CD4-positive, alpha-beta T cell treated with Interleukin-4 for 4 hours (primary cell): ENCODE measurements at regions not wholly inside any gene's neighbourhood (a gene's known extent, or its start where the extent isn't known, plus 50 kb on each side); places are given as distances from the start of the nearest gene placed in this dataset.

Experiments used
- DNase-seq: peaks from one replicate; pipeline ENCODE4 v3.0.0-alpha.2; 2020

DNA sequence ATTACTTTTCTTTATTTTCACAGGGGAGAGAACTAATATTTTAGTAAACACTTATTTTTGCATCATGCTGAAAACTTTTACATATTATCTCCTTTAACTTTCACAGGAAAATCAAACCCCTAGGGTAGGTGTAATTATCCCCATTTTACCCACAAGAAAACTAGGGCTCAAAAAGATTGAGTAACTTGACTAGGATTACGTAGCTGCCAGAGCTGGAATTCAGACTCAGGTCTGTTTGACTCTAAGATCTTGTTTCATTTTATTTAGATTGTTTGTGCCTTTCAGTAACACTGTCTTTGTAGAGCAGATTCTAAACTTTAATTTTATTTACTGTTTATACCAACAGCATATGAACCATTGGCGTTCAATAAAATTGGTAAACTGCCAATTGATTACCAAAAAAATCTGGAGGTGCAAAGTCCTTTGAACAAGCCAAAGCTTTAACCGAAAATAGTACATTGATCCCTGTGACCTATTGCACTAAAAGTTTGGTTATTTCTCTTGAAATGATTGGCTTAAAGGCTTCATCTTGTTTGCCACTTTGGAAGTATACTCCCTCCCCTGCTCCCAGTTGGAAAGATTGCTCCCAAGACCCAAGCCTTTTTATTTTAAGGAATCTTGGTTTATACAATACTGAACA is 71.0 kb upstream of the WDR26 start:
- no peak for DNase-seq

- no peak for DNase-seq
These were observed 71.7 kb upstream of the WDR26 start for GRCh38 chr1:224506141-224506814.

DNA sequence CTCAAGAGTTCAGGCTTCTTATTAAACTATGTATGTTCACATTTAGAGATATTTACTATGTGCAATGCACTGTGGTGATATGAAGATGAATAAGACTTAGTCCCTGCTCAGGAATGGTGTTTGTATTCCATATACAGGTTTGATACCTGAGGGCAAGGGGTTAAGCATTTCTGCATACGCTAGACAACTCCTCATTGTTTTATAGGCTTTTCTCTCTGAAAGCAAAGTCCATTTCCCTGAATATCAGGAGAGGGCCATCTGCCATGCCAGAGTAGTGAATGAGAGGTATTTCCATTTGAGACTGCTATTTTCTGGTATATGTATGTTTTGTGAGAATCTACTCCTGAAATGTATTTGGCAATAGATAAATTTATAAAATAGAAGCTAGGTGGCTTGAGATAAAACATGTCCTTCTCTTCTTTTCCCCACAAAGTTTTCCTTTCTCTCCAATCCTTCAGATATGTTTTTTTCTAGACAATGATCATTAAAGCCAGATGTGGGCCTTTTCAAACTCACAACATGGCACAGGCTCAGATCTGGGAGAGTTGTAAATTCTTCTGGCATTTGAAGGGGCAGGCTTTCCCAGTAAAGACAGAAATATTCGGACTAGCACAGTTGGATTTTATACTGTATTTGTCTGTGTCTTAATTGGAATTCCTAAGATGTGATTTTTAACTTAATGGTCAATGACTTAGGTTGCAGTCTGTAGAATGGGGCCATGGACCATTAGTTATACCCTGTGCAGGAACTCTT is 73.3 kb upstream of the WDR26 start:
- DNase-seq = no peak

- DNase-seq = no peak
These were observed 75.3 kb upstream of the WDR26 start for GRCh38 chr1:224509907-224510306.

DNA sequence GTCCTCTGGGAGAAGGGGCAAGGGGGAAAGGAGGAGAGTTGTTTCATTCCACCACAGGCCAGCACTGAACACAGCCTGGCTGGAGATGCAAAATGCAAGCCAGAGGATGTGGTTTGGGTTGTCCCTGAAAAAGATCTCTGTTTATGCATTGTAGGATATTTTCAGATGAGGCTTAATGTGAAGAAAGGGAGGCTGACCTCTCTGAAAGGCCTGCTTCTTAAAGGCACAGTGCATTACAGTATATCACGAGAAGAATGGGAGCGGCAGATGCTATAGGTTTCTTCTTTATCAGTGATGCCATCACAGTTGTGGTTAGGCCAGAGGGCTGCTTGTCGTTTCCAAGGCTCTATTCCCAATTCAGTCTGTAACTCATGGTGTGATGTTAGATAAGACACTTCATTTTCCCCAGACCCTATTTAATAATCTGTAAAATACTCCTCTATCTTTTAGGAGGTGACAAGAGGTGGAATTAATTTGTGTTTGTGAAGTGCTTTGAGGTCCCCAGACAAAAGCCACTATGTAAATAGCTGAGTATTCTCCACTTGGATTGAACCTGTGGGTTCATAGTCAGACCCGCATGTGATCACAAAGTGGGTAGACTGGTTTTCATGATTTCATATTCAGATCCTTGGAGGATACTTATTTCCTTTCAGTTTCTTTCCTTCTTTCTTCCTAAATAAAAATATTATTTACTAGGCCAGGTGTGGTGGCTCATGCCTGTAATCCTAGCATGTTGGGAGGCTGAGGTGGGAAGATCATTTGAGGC is 76.5 kb upstream of the WDR26 start:
- no peak for DNase-seq

GRCh38 chr1:224512600-224513151 is 78.1 kb upstream of the WDR26 start:
- DNase-seq = no peak

DNA sequence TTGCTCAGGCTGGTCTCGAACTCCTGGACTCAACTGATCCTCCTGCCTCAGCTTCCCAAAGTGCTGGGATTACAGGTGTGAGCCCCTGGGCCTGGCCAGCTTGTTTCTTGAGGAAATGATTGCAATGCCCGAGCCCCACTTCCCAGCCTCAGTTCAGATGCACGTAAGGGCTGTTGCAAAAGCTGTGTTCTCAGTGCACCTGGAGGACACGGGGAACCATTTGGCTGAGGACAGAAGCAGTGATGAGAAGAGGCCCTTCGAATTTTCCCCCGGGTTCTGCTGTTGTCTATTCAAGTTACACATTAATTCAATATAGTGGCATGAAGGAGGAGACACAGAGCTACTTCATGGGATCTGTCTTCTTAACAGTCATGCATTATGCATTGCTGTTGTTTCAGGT is 78.8 kb upstream of the WDR26 start:
- DNase-seq = no peak

DNA sequence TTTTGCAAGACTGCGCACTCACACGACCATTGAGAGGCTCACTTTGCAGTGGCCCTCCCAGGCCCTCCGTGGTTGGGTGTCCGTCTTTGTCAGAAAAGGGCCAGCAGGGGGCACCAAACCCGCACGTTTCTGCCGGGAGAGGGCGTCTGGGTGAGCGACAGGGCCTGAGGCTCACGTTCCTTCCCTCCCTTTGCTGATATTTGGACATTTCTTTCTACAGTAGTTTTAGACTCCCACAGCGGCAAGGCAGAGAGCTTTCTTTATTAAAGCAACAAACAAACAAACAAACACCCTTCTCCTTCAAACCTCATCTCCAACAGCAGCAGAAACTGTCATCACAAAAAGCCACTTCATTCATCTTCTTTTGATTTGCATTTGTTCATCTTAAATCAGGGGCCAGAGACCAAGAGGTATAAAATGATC is 79.2 kb upstream of the WDR26 start:
- peak; percentile 76 for DNase-seq

DNA sequence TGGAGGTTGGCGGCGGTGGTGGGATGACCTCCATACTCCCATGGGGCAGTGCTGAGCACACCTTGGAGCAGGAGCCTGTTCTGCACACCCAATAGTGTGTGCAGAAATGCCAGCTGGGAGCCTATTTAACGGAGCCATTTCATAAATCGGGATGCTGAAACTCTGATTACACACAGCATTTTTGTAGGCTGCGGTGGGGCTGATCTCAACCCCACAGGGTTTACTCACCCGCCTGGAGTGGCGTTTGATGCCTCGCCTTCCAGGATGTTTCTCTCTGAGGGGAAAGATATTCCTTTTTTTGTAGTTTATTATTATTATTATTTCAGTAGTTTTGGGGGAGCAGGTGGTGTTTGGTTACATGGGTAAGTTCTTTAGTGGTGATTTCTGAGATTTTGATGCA is 82.6 kb upstream of the WDR26 start:
- DNase-seq = no peak

DNA sequence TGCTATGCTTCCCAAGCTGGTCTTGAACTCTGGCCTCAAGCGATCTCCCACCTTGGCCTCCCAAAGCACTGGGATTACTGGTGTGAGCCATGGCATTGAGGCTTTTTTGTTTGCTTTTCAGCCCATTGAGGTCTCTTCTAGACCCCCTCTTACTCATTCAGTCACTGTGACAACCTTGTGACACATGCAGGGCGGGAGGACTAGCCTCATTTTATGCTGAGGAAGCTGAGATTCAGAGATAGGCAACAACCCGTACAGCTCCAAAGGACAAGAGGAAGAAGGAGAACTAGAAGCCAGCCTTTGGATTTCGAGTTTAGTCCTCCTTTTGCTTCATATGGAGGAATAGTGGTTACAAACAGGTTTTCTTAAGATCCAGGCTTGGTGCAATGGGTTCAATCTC is 83.9 kb upstream of the WDR26 start:
- no peak for DNase-seq

DNA sequence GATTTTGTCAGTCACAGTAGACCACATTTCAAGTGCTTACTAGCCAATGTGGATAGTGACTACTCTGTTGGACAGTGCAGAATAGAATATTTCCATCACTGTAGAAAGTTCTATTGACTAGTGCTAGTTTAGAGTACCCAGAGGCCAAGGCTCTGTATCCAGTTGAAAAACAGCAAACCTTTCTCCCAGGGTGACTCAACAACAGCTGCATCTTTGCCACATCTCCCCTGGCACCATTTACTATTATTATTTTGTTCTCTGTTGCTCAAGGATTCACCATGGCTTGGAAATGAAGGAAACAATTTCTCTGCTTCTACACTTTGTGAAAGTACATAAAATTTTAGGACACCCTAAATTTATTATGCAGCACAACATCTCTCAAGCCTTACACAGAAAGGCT is 85.3 kb upstream of the WDR26 start:
- no peak for DNase-seq

- DNase-seq = no peak
These were observed 86.2 kb upstream of the WDR26 start for GRCh38 chr1:224520808-224521207.

DNA sequence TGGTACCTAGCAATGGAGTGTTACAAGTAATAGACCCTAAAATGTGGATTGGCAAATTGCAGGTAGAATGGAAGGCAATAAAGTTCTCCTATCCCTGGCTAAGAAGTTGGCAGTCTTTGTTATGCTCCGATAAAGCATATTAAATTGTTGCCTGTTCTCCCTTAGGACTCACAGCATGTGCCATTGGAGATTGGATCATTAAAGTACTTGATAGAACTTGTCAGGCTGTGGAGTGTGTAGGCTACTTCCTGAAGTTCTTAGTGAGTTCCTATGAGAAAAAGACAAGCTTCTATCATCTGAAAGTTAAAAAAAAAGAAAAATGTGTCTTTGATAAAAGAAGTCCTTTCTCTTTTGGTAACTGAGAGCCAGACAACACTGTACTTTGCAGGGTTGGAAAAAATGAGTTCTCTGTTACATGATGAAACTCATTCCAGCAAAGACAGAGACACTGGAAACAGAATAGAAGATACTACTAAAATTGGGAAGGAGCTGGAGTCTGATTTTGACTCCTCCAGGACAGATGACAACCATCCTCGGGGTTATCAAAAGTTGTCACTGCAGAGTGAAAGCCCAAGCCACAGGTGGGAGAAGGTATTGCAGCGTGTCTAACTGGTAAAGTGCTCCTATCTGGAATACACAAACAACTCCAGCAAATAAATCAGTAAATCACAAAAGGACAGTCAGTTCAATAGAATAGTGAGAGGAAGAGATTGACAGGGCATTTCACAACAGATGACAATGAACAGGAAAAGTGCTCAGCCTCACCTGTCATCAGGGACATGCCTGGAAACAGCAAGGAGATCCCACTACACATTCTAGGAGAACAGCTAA is 87.5 kb upstream of the WDR26 start:
- DNase-seq = no peak

- DNase-seq = no peak
These were observed 89.1 kb upstream of the WDR26 start for GRCh38 chr1:224523676-224524075.

DNA sequence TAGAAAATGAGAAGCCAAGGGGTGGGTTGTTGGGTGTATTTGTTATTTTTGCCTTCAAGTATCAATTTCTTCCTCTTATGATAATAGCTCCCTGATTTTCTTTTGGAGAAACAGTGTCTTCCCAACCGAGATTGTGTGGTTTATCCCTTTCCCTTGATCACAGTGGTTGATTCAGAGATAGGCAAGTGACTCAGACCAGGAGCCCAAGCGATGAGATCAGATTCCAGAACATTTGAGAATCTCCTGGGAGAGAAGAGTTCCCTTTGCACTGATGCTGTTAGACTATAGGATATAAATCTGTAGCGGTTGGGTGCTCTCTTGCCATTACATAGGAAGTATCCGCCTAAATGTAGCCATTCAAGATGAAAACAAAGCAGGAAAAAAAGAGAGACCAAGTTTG is 90.1 kb upstream of the WDR26 start:
- no peak for DNase-seq

GRCh38 chr1:224525411-224526040 is 90.6 kb upstream of the CNIH3 start:
- no peak for DNase-seq

GRCh38 chr1:224526771-224527170 is 89.3 kb upstream of the CNIH3 start:
- DNase-seq = no peak

GRCh38 chr1:224528900-224529299 is 87.2 kb upstream of the CNIH3 start:
- no peak for DNase-seq

- no peak for DNase-seq
These were observed 86.3 kb upstream of the CNIH3 start for GRCh38 chr1:224529844-224530243.

DNA sequence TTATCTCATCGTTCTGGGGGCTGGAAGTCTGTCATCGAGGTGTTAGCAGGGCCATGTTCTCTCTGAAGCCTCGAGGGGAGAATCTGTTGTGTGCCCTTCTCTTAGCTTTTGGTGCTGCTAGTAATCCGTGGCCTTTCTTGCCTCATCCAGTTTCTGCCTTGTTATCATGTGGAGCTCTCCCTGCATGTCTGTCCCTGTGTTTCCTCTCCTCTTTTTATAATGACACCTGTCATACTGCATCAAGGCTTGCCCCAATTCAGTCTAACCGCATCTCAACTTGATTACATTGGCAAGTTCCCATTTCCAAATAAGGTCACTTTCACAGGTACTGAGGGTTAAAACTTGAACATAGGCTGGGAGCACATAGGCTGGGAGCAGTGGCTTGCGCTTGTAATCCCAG is 82.6 kb upstream of the CNIH3 start:
- DNase-seq = no peak

DNA sequence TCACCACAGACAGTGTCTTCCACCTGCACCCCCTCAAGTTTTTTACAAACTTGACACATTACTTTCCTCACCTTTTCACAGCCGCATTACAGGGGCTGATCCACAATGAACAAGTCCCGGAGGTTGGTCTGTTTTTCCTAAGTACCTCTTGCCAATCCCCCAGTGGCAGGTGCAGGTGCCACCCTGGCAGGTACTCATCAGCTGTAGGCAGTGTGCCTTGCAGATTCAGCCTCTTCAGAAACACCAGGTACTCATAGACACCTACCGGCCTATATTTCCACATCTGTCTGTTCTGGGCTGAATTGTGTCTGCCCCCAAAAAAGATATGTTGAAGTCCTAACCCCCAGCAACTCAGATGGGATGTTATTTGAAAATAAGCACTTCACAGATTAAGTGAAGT is 81.4 kb upstream of the CNIH3 start:
- no peak for DNase-seq

DNA sequence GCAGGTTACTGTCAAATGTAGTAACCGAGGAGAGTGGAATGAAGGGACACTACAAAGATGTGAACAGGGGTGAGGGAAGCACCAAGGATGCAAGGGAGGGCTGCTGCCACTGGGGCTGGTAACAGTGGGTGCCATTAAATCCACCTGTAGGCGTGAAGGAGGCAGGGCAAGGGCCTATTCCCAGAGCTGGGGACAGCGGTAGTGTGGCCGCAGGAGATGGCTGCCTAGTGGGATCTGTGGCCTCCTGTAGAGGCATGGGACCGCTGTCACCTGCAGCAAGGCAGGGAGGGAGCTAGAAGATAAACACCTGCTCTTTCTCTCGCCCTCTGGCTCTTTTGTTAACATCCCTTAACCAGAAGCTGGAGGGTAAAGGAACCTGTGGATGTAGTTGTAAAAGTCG is 80.5 kb upstream of the CNIH3 start:
- no peak for DNase-seq
